Endothelial cell of umbilical vein (primary cell): ENCODE measurements at regions not wholly inside any gene's neighbourhood (a gene's known extent, or its start where the extent isn't known, plus 50 kb on each side); places are given as distances from the start of the nearest gene placed in this dataset.

Experiments used
- MAX ChIP-seq: IDR thresholded peaks from 2 replicates; pipeline ENCODE4 v1.6.1; 2011; ENCODE audit not compliant: insufficient read depth, insufficient read length
- TF ChIP-seq, protein P1 (sequence below), 2 donors: IDR thresholded peaks; 1 replicate in 1 of 2; 2 replicates in 1 of 2; pipeline ENCODE4 v1.5.1; 2011; ENCODE audit warnings: low read length in 2 of 2, mild to moderate bottlenecking in 2 of 2, moderate library complexity in 2 of 2, control low read depth in 1 of 2, inconsistent platforms in 1 of 2, low read depth in 1 of 2; ENCODE audit not compliant: insufficient read depth in 1 of 2; ENCODE audit errors: extremely low read depth in 1 of 2

DNA sequence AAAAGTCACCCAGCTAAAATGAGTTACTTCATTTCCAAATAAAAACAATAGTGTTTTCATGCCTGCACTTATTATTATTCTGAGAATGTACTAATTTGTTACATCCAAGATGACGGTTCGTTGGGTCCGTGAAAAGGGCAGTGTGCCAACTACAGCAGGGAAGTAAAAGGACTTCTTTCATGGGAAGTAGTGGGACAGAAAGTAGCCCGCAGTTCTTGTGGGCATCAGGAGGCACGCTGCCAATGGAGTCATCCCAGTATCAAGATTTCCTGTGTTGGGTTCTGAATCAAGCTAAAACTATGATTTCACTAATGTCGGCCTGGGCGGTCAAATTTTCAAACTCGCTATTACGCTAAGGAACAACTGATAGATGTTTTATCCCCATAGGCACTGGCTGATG lies 254.5 kb upstream of the SOX2 start:
- TF ChIP-seq, protein P1, sequence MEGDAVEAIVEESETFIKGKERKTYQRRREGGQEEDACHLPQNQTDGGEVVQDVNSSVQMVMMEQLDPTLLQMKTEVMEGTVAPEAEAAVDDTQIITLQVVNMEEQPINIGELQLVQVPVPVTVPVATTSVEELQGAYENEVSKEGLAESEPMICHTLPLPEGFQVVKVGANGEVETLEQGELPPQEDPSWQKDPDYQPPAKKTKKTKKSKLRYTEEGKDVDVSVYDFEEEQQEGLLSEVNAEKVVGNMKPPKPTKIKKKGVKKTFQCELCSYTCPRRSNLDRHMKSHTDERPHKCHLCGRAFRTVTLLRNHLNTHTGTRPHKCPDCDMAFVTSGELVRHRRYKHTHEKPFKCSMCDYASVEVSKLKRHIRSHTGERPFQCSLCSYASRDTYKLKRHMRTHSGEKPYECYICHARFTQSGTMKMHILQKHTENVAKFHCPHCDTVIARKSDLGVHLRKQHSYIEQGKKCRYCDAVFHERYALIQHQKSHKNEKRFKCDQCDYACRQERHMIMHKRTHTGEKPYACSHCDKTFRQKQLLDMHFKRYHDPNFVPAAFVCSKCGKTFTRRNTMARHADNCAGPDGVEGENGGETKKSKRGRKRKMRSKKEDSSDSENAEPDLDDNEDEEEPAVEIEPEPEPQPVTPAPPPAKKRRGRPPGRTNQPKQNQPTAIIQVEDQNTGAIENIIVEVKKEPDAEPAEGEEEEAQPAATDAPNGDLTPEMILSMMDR (IDR thresholded peaks at IDR 0.05; ENCODE audit: extremely low read depth in 1 of 2, insufficient read depth in 1 of 2, low read depth in 1 of 2, low read length in 2 of 2): no peak
- no peak for TF ChIP-seq MAX
